Sigmoid colon (tissue), 6 donors: ENCODE measurements at regions not wholly inside any gene's neighbourhood (a gene's known extent, or its start where the extent isn't known, plus 50 kb on each side); places are given as distances from the start of the nearest gene placed in this dataset.

Experiments used
- DNase-seq: peaks from one replicate; pipeline ENCODE4 v3.0.0-alpha.2; 2019
- H3K27ac ChIP-seq, 4 donors: fragments of 200-600 bp; sonication (generic); one replicate each; pipeline ENCODE4 v1.5.1; 2016 to 2019; ENCODE audit warnings: mild to moderate bottlenecking in 1 of 4
- H3K27me3 ChIP-seq, 3 donors: fragments of 200-600 bp; sonication (generic); one replicate each; pipeline ENCODE4 v1.5.1; 2019; ENCODE audit warnings: mild to moderate bottlenecking in 1 of 3
- H3K36me3 ChIP-seq, 4 donors: fragments of 200-600 bp; sonication (generic); one replicate each; pipeline ENCODE4 v1.5.1; 2016 to 2019
- H3K4me1 ChIP-seq, 4 donors: fragments of 200-600 bp; sonication (generic); one replicate each; pipeline ENCODE4 v1.5.1; 2017 to 2019
- H3K4me3 ChIP-seq, 4 donors: fragments of 200-600 bp; sonication (generic); one replicate each; pipeline ENCODE4 v1.5.1; 2017 to 2019; ENCODE audit warnings: mild to moderate bottlenecking in 2 of 4, moderate library complexity in 1 of 4
- H3K9me3 ChIP-seq, 4 donors: fragments of 200-600 bp in 3 of 4; sonication (generic) in 3 of 4; one replicate each; pipeline versions ENCODE4 v1.5.1 to v1.6.1; 2013 to 2019
- EP300 ChIP-seq, 4 donors: sonication (generic); formaldehyde crosslinking; IDR thresholded peaks; one replicate each; pipeline ENCODE4 v1.6.1; 2017; ENCODE audit warnings: antibody characterized with exemption in 4 of 4
- POLR2A ChIP-seq, 2 donors: fragments of 450-650 bp; IDR thresholded peaks; one replicate each; pipeline ENCODE4 v1.6.1; 2016; ENCODE audit warnings: antibody characterized with exemption in 2 of 2, mild to moderate bottlenecking in 2 of 2, moderate library complexity in 2 of 2
- POLR2AphosphoS5 ChIP-seq, 4 donors: sonication (generic); formaldehyde crosslinking; IDR thresholded peaks; one replicate each; pipeline ENCODE4 v1.6.1; 2017; ENCODE audit warnings: antibody characterized with exemption in 4 of 4
- WGBS, 2 donors: extraction: QIAGEN DNeasy Blood & Tissue Kit; methylation state at CpG; one replicate each; pipeline ENCODE4 v1.1.7; 2013; 5-methylcytosine and 5-hydroxymethylcytosine counted together
- intact Hi-C: fragments of 100-400 bp; cut with DNase I; formaldehyde crosslinking; loops from one replicate; pipeline ENCODE4 v1.15.1; 2023
- TF ChIP-seq, protein P1 (sequence below), 4 experiments: fragments of 450-650 bp in 3 of 4; fragments of 200-600 bp in 1 of 4; IDR thresholded peaks; one replicate each; pipeline ENCODE4 v1.5.1; 2016 to 2019; ENCODE audit warnings: antibody characterized with exemption in 4 of 4, mild to moderate bottlenecking in 3 of 4, moderate library complexity in 2 of 4
- donor health status: healthy with polysubstance abuse.
- donor health status: healthy.

DNA sequence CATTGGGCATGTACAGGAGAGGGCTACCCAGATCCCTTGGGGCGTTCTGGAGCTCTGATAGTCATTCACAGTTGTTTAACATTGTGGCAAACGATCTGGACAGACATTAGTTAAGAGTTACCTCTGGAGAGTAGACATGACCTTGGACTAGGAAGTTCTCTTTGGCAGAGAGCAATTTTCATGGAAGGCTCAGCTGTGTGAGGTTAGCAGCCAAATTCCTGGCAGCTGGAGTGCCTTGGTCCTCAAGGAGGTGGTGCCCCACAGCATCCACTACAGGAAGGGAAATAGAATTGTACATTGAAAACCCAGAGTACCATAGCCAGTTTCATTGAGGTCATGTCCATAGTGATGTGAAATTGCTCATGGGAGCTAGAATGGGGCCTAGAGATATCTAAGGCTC is 82.8 kb downstream of the BLID start:
- 45 to 54% methylated on average over 2 of the region's 2 CpGs for WGBS, 2 donors
- Histone ChIP-seq H3K4me1 (peaks cover 0 to 5% (median under 1%) of the 10 kb centered on the region in 4 donors), H3K36me3 (no peaks in the 10 kb centered on the region), H3K4me3 (no peak overlapping the region), H3K9me3 (no peaks in the 10 kb centered on the region), H3K27me3 (no peaks in the 10 kb centered on the region), H3K27ac (no peak overlapping the region)
- intact Hi-C loops = no loop called here
- DNase-seq = no peak
- TF ChIP-seq, protein P1, sequence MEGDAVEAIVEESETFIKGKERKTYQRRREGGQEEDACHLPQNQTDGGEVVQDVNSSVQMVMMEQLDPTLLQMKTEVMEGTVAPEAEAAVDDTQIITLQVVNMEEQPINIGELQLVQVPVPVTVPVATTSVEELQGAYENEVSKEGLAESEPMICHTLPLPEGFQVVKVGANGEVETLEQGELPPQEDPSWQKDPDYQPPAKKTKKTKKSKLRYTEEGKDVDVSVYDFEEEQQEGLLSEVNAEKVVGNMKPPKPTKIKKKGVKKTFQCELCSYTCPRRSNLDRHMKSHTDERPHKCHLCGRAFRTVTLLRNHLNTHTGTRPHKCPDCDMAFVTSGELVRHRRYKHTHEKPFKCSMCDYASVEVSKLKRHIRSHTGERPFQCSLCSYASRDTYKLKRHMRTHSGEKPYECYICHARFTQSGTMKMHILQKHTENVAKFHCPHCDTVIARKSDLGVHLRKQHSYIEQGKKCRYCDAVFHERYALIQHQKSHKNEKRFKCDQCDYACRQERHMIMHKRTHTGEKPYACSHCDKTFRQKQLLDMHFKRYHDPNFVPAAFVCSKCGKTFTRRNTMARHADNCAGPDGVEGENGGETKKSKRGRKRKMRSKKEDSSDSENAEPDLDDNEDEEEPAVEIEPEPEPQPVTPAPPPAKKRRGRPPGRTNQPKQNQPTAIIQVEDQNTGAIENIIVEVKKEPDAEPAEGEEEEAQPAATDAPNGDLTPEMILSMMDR (IDR thresholded peaks at IDR 0.05) = no peak
- TF ChIP-seq EP300 (IDR thresholded peaks at IDR 0.05) (no peak), POLR2AphosphoS5 (IDR thresholded peaks at IDR 0.05) (no peak), POLR2A (IDR thresholded peaks at IDR 0.05) (no peak)

DNA sequence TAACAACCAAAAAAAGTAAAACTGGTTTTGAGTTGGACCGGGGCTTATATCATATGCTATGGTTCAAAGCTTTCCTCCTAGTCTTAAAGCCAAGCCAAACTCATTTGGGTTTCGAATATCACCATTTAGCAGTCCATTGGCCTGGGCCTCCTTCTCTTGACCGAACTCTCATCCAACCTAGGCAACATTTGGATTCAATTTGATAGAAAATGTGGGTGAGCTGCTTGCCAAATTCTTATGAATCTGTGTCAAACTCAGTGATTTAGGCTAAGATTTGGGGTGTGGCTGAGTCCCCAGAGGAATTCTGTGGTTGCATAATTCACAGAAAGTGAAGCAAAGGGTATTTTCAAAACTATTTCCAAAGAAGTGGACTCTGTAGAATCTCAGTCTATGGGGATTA is 83.7 kb downstream of the BLID start:
- H3K36me3 ChIP-seq = no peaks in the 10 kb centered on the region
- 82 to 87% methylated on average over 3 of the region's 3 CpGs for WGBS, 2 donors
- TF ChIP-seq POLR2A (IDR thresholded peaks at IDR 0.05) (no peak), EP300 (IDR thresholded peaks at IDR 0.05) (no peak), POLR2AphosphoS5 (IDR thresholded peaks at IDR 0.05) (no peak)
- TF ChIP-seq, protein P1 (IDR thresholded peaks at IDR 0.05) = no peak
- H3K27ac ChIP-seq = peak overlapping the region in 1 of 4 donors; percentile 23
- no peak overlapping the region for H3K4me3 ChIP-seq
- intact Hi-C loops = no loop called here
- no peak for DNase-seq
- H3K27me3 ChIP-seq = no peaks in the 10 kb centered on the region
- no peaks in the 10 kb centered on the region for H3K4me1 ChIP-seq
- no peaks in the 10 kb centered on the region for H3K9me3 ChIP-seq

DNA sequence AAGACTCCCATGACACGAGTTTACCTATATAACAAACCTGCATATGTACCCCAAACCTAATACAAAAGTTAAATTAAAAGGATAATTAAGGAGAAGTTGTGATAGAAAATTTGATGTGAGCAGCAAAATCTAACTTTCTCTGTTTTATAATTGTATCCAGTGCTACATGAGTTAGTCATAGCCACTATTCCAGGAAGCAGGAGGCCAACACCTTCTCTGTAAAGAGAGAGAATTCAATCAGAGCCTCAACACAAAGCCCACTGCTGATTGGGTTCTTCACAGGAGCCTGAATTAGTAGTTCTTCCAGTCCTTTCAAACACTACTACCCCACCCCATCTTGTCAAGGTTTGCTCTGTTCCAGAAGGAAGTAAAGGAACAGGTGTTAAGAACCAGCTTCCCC is 84.2 kb downstream of the BLID start:
- H3K27ac ChIP-seq = peak overlapping the region in 1 of 4 donors; percentile 23
- DNase-seq = no peak
- H3K4me1 ChIP-seq = no peaks in the 10 kb centered on the region
- no peaks in the 10 kb centered on the region for H3K9me3 ChIP-seq
- H3K27me3 ChIP-seq = no peaks in the 10 kb centered on the region
- intact Hi-C loops = no loop called here
- 75 to 88% methylated on average over 1 of the region's 1 CpG for WGBS, 2 donors
- H3K4me3 ChIP-seq = no peak overlapping the region
- no peaks in the 10 kb centered on the region for H3K36me3 ChIP-seq
- TF ChIP-seq, protein P1 (IDR thresholded peaks at IDR 0.05) = no peak
- no peak for TF ChIP-seq POLR2AphosphoS5 (IDR thresholded peaks at IDR 0.05)
- TF ChIP-seq EP300 (IDR thresholded peaks at IDR 0.05) = no peak
- no peak for TF ChIP-seq POLR2A (IDR thresholded peaks at IDR 0.05)

DNA sequence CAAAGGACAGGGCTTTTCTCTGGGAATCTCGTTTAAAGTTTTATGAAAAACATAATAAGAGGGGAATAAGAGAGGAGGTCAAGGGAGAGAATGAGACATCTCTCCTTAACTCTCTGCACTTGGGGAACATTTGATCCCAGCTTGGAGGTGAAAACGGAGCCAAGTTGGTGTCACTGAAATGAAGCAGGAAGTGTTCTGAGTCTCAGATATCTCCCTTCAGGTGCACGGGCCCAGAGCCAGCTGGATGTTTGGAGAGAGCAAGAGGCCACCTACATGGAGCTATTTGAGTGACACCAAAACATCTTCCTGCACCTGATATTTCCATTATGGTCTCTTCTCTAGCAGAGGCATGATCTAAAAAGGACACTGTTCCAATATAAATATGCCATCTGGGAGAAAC is 85.7 kb downstream of the BLID start:
- no peaks in the 10 kb centered on the region for H3K4me1 ChIP-seq
- intact Hi-C loops = no loop called here
- H3K27ac ChIP-seq = no peak overlapping the region
- H3K4me3 ChIP-seq = no peak overlapping the region
- H3K9me3 ChIP-seq = no peaks in the 10 kb centered on the region
- no peaks in the 10 kb centered on the region for H3K27me3 ChIP-seq
- TF ChIP-seq EP300 (IDR thresholded peaks at IDR 0.05) (no peak), POLR2A (IDR thresholded peaks at IDR 0.05) (no peak), POLR2AphosphoS5 (IDR thresholded peaks at IDR 0.05) (no peak)
- TF ChIP-seq, protein P1 (IDR thresholded peaks at IDR 0.05) = no peak
- DNase-seq = no peak
- H3K36me3 ChIP-seq = no peaks in the 10 kb centered on the region
- WGBS, 2 donors = 61 to 80% methylated on average over 3 of the region's 3 CpGs

DNA sequence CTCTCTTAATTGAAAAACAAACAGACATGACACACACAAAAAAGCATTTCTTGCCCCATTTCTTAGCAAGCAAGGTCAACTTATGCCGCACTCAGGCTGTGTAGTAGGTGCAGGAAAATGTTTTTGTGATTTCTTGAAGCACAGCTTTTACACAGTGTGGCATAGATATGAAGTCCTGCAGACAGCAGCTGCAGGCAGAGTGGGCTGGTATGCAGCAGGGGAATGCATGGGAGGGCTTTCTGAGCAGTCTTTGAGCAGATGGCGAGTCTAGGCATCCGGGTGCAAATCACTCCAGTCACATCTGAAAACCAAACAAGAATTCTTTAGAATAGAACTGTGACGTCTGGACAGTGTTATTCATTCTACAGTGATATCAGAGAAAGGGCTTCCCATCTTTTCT is 87.5 kb downstream of the BLID start:
- no peaks in the 10 kb centered on the region for H3K36me3 ChIP-seq
- H3K4me1 ChIP-seq = no peaks in the 10 kb centered on the region
- TF ChIP-seq EP300 (IDR thresholded peaks at IDR 0.05) = no peak
- TF ChIP-seq POLR2A (IDR thresholded peaks at IDR 0.05) = no peak
- TF ChIP-seq POLR2AphosphoS5 (IDR thresholded peaks at IDR 0.05) = no peak
- TF ChIP-seq, protein P1 (IDR thresholded peaks at IDR 0.05) = no peak
- DNase-seq = no peak
- WGBS, 2 donors = 81 to 86% methylated on average over 4 of the region's 4 CpGs
- no peak overlapping the region for H3K27ac ChIP-seq
- H3K9me3 ChIP-seq = no peaks in the 10 kb centered on the region
- H3K27me3 ChIP-seq = no peaks in the 10 kb centered on the region
- H3K4me3 ChIP-seq = no peak overlapping the region
- intact Hi-C loops = no loop called here
